ENCODE measurements at regions not wholly inside any gene's neighbourhood (a gene's known extent, or its start where the extent isn't known, plus 50 kb on each side); places are given as distances from the start of the nearest gene placed in this dataset.
A peak's percentile ranks its signal among the peaks of the same experiment; 100 is the strongest.

DNA sequence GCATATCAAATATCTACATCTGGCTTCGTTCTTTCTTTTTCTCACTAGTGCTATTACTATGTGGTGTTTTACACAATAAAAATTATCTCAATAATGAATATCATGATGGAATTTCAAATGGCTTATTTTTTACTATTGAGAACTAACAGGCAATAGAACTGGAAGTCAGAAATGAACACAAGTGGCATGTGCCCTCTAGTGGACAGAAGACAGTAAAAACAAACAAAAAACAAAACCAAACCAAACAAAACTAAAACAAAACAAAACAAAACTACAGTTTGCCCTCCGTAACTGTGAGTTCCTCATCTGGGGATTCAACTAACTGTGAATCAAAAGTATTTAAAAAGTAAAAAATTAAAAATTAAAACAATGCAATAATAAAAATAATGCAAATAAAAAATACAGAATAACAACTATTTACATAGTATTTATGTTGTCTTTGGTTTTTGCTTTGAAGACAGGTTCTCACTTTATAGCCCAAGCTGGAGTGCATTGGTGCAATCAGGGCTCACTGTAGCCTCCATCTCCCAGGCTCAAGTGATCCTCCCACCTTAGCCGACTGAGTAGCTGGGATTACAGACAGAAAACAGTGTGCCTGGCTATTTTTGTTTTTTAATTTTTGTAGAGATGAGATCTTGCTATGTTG lies 195.6 kb upstream of the TACR3 start:
- Histone ChIP-seq H3K4me3 (no peak overlapping the region), H3K27me3 (no peaks in the 10 kb centered on the region), H3K9me3 (no peaks in the 10 kb centered on the region), H3K4me1 (no peaks in the 10 kb centered on the region), H3K36me3 (no peaks in the 10 kb centered on the region), H3K27ac (no peak overlapping the region)
- intact Hi-C loops (cut with DNase I; ENCODE audit: low total_unique reads): no loop called here
- DNase-seq: no peak
- peak in 1 of 2 experiments; percentile 9 for TF ChIP-seq CTCF (IDR thresholded peaks at IDR 0.05)

DNA sequence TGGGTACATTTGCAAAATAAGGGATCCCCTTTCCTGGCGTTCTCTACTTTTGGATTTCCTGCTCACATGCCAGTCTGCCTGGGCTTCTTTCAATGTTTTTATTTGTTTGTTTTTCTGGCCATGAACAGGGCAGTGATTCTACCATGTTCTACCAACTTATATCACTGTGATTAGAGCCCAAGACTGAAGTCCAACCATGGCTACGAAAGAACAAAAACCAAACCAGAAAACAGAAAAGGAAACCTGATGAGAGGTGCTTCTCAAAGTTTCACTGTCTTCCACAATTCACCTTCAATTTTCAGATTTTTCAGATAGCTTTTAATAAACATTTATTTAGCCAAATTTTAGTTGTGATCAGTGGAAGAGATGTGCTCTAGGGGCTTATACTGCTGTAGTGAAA lies 187.6 kb upstream of the TACR3 start:
- H3K4me1 ChIP-seq: no peaks in the 10 kb centered on the region
- DNase-seq: no peak
- intact Hi-C loops (cut with DNase I; ENCODE audit: low total_unique reads): no loop called here
- H3K4me3 ChIP-seq: no peak overlapping the region
- TF ChIP-seq CTCF (IDR thresholded peaks at IDR 0.05): no peak
- no peak overlapping the region for H3K27ac ChIP-seq
- H3K9me3 ChIP-seq: no peaks in the 10 kb centered on the region
- no peaks in the 10 kb centered on the region for H3K36me3 ChIP-seq
- no peaks in the 10 kb centered on the region for H3K27me3 ChIP-seq

DNA sequence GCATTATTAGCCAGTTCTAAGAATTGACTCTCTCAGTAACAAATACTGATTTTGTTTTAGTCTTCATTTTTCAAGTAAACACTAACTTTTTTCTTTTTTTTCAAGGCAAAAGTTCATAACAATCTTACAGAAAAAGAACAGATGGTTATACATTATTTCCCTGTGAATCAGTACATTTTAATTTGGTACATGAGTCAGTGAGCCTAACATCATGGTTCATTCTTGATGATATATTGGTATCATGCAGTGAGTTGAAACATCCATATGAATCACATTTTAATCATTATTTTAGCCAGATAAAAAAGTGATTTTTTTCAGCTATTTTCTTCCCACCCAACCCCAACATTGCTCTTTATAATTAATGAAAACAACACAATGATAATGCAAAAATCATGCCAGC lies 184.3 kb upstream of the TACR3 start:
- intact Hi-C loops (cut with DNase I; ENCODE audit: low total_unique reads): no loop called here
- no peak for TF ChIP-seq CTCF (IDR thresholded peaks at IDR 0.05)
- no peaks in the 10 kb centered on the region for H3K4me1 ChIP-seq
- H3K27ac ChIP-seq: no peak overlapping the region
- H3K4me3 ChIP-seq: no peak overlapping the region
- H3K9me3 ChIP-seq: no peaks in the 10 kb centered on the region
- no peaks in the 10 kb centered on the region for H3K27me3 ChIP-seq
- no peak for DNase-seq
- H3K36me3 ChIP-seq: no peaks in the 10 kb centered on the region

DNA sequence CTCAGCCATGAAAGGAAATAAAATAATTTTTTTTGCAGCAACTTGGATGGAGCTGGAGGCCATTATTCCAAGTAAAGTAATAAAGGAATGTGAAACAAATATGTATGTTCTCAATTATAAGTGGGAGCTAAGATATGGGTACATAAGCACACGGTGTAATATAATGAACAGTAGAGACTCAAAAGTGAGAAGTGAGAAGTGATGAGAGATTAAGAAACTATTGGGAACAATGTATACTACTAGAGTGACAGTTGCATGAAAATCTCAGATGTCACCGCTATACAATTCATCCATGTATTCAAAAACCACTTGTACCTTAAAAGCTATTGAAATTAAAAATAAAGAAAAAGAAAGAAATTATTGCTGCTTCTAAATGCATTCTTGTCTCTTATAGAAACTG lies 182.9 kb upstream of the TACR3 start:
- no peak overlapping the region for H3K27ac ChIP-seq

DNA sequence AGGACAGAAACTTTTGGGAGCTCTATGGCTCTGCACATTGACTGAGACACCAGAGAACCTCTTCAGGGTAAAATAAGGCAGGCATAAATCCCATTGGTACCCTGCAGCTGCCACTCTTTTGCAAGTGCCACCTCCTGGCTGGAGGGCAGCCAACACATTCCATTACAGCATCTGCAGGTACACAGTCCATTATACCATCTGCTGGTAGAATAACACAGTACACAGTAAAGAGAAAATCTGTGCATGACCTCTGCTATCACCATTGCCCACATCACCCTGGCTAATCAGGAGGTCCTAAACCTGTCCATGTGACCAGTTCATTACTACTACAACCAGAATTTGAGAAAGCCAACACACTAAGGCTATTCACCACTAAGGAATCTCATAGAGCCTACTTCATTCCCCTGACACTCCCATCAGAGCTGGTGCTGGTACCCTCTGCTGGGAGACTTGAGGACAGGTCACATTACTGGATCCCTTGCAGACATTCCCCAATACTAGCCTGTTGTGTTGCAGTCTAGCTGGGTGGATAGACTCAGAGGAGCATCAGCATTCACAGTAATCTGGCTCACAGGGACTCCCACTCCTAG lies 176.2 kb upstream of the TACR3 start:
- no peak for DNase-seq
- no peaks in the 10 kb centered on the region for H3K4me1 ChIP-seq
- TF ChIP-seq CTCF (IDR thresholded peaks at IDR 0.05): no peak
- H3K4me3 ChIP-seq: no peak overlapping the region
- no peaks in the 10 kb centered on the region for H3K36me3 ChIP-seq
- no peaks in the 10 kb centered on the region for H3K27me3 ChIP-seq
- intact Hi-C loops (cut with DNase I; ENCODE audit: low total_unique reads): no loop called here
- no peaks in the 10 kb centered on the region for H3K9me3 ChIP-seq
- no peak overlapping the region for H3K27ac ChIP-seq

More for the DNA sequence above, 182.9 kb upstream of the TACR3 start:
- Histone ChIP-seq H3K4me1 (no peaks in the 10 kb centered on the region), H3K27me3 (no peaks in the 10 kb centered on the region), H3K4me3 (no peak overlapping the region), H3K36me3 (no peaks in the 10 kb centered on the region), H3K9me3 (no peaks in the 10 kb centered on the region)
- DNase-seq: no peak
- intact Hi-C loops (cut with DNase I; ENCODE audit: low total_unique reads): no loop called here
- no peak for TF ChIP-seq CTCF (IDR thresholded peaks at IDR 0.05)

Measured in tibial artery (tissue), 4 donors.